ENCODE measurements at regions not wholly inside any gene's neighbourhood (a gene's known extent, or its start where the extent isn't known, plus 50 kb on each side); places are given as distances from the start of the nearest gene placed in this dataset.

DNA sequence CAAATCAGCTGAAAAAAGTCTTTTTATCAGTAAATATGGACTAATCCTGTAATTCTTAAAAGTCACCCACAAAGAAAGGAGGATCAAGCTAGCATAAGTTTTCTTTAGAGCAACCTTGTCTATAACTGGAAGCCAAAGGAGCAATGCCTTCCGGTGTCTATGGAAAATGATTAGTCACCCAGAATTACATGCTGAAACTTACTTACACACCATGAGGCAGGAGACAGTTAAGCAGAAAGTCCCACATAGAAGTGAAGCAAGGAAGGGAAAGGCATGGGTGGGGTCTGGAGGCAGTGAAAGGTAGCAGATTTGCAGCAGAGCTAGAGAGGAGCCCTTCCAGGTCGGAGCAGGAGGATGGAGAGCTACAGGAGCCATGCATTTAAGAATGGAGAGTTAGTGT lies 153.7 kb upstream of the RIPOR2 start:
- TF ChIP-seq FOXA1 (IDR thresholded peaks at IDR 0.05): no peak
- POLR2A ChIA-PET: no interaction called here
- CTCF ChIA-PET: no interaction called here
- no peak for DNase-seq (ENCODE audit: extremely low spot score)

DNA sequence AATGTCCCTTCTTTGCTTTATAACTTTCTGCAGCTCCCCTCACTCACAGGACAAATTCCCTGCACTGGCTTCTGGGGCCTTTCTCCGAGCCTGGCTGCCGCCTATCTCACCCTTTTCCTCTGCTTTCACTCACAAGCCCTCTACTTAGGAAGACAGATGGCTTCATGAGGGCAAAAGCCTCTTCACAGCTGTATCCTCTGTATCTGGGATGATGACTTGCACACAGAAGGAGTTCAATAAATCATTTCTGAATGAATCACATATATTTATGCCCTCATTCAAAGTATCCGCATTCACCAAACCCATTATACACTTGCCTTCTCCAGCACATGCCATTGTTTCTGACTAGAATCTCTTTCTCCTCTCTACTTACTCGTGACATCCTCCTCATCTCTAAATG lies 159.0 kb upstream of the RIPOR2 start:
- no peak for DNase-seq (ENCODE audit: extremely low spot score)
- ChIA-PET POLR2A (no interaction called here), CTCF (no interaction called here)
- TF ChIP-seq CTBP1 (IDR thresholded peaks at IDR 0.05; ENCODE audit: borderline replicate concordance) (no peak), SP1 (IDR thresholded peaks at IDR 0.05) (no peak), BHLHE40 (IDR thresholded peaks at IDR 0.05; ENCODE audit: borderline replicate concordance) (no peak), LEF1 (IDR thresholded peaks at IDR 0.05; ENCODE audit: borderline replicate concordance) (no peak), SUZ12 (IDR thresholded peaks at IDR 0.05) (no peak), NFRKB (IDR thresholded peaks at IDR 0.05) (no peak), ZNF384 (IDR thresholded peaks at IDR 0.05) (no peak), L3MBTL2 (conservative IDR thresholded peaks at IDR 0.05) (no peak), FOXA1 (IDR thresholded peaks at IDR 0.05) (no peak), TARDBP (IDR thresholded peaks at IDR 0.05) (no peak), ELF4 (IDR thresholded peaks at IDR 0.05) (no peak), FOXK2 (IDR thresholded peaks at IDR 0.05) (no peak), HDGF (IDR thresholded peaks at IDR 0.05; ENCODE audit: borderline replicate concordance) (no peak)
- TF ChIP-seq, protein P1, sequence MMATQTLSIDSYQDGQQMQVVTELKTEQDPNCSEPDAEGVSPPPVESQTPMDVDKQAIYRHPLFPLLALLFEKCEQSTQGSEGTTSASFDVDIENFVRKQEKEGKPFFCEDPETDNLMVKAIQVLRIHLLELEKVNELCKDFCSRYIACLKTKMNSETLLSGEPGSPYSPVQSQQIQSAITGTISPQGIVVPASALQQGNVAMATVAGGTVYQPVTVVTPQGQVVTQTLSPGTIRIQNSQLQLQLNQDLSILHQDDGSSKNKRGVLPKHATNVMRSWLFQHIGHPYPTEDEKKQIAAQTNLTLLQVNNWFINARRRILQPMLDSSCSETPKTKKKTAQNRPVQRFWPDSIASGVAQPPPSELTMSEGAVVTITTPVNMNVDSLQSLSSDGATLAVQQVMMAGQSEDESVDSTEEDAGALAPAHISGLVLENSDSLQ (IDR thresholded peaks at IDR 0.05): no peak

- no peak for DNase-seq (ENCODE audit: extremely low spot score)
- ChIA-PET POLR2A (no interaction called here), CTCF (no interaction called here)
- no peak for TF ChIP-seq SP1 (IDR thresholded peaks at IDR 0.05)
- TF ChIP-seq ELF4 (IDR thresholded peaks at IDR 0.05): no peak
- no peak for TF ChIP-seq FOXA1 (IDR thresholded peaks at IDR 0.05)
Measured at GRCh38 chr6:25100288-25100687, 164.5 kb upstream of the RIPOR2 start.

DNA sequence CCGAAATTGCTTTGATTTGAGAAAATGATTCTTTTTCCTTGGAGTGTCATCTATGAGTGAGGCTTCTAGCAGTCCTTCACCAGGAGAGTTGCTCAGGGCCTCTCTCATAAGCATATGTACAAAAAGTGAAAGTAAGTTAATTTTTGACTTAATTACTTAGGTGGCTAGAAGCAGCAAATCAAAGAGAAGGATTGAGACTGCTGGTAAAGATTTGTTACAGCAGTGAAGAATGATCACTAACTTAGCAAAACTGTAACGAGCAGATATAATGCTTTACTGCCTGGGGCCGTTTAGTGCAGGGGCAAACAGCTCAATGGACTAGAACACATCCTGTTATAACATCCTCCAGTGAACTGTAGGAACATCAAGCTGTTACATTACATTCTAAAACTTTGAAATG lies 167.8 kb upstream of the RIPOR2 start:
- no peak for DNase-seq (ENCODE audit: extremely low spot score)
- CTCF ChIA-PET: interaction anchor here (0.5 to 0.7 kb wide), 2 partner anchors 214 to 612 kb away, joined by 3 to 4 read pairs; no protein-coding TSS in a partner anchor
- no peak for TF ChIP-seq L3MBTL2 (conservative IDR thresholded peaks at IDR 0.05)
- TF ChIP-seq, protein P1 (IDR thresholded peaks at IDR 0.05): no peak
- no peak for TF ChIP-seq LEF1 (IDR thresholded peaks at IDR 0.05; ENCODE audit: borderline replicate concordance)
- no peak for TF ChIP-seq ELF4 (IDR thresholded peaks at IDR 0.05)
- no peak for TF ChIP-seq ARNT (IDR thresholded peaks at IDR 0.05)
- POLR2A ChIA-PET: no interaction called here

- TF ChIP-seq L3MBTL2 (conservative IDR thresholded peaks at IDR 0.05) (no peak), HDGF (IDR thresholded peaks at IDR 0.05; ENCODE audit: borderline replicate concordance) (no peak), FOXK2 (IDR thresholded peaks at IDR 0.05) (no peak), FOXA1 (IDR thresholded peaks at IDR 0.05) (no peak), SP1 (IDR thresholded peaks at IDR 0.05) (no peak), TARDBP (IDR thresholded peaks at IDR 0.05) (no peak), ELF4 (IDR thresholded peaks at IDR 0.05) (no peak), BHLHE40 (IDR thresholded peaks at IDR 0.05; ENCODE audit: borderline replicate concordance) (no peak), ZNF384 (IDR thresholded peaks at IDR 0.05) (no peak), NFRKB (IDR thresholded peaks at IDR 0.05) (no peak), FOXM1 (IDR thresholded peaks at IDR 0.05; ENCODE audit: borderline replicate concordance) (no peak), SUZ12 (IDR thresholded peaks at IDR 0.05) (no peak)
- TF ChIP-seq, protein P1 (IDR thresholded peaks at IDR 0.05): no peak
- ChIA-PET POLR2A (no interaction called here), CTCF (no interaction called here)
- no peak for DNase-seq (ENCODE audit: extremely low spot score)
Measured at GRCh38 chr6:25105070-25105925, 169.5 kb upstream of the RIPOR2 start.

- DNase-seq (ENCODE audit: extremely low spot score): no peak
- CTCF ChIA-PET: no interaction called here
- POLR2A ChIA-PET: no interaction called here
- TF ChIP-seq FOXK2 (IDR thresholded peaks at IDR 0.05): no peak
- TF ChIP-seq TARDBP (IDR thresholded peaks at IDR 0.05): no peak
- no peak for TF ChIP-seq CTBP1 (IDR thresholded peaks at IDR 0.05; ENCODE audit: borderline replicate concordance)
- TF ChIP-seq FOXM1 (IDR thresholded peaks at IDR 0.05; ENCODE audit: borderline replicate concordance): no peak
- TF ChIP-seq LEF1 (IDR thresholded peaks at IDR 0.05; ENCODE audit: borderline replicate concordance): no peak
Measured at GRCh38 chr6:25107218-25107617, 171.5 kb upstream of the RIPOR2 start.

DNA sequence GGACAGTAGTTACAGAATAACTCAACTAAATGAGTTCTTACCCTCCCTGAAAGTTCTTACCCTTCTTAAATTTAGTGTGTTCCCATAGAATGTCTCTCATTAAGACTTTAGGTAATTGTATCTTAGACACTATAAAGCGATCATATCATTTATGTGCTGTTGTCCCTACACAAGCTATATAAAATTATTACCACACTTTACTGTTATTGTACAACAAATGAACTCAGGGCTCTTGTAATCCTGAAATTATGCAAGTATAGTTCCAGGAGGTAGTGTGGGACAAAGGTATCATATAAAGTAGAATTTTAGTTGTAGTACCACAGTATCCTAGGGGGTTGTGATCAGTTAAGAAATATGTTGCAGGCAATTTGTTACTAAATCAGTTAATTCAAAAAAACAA lies 167.4 kb upstream of the CARMIL1 start:
- TF ChIP-seq FOXM1 (IDR thresholded peaks at IDR 0.05; ENCODE audit: borderline replicate concordance): no peak
- TF ChIP-seq ELF4 (IDR thresholded peaks at IDR 0.05): no peak
- TF ChIP-seq LEF1 (IDR thresholded peaks at IDR 0.05; ENCODE audit: borderline replicate concordance): no peak
- no peak for TF ChIP-seq FOXA1 (IDR thresholded peaks at IDR 0.05)
- no peak for TF ChIP-seq FOXK2 (IDR thresholded peaks at IDR 0.05)
- no peak for TF ChIP-seq L3MBTL2 (conservative IDR thresholded peaks at IDR 0.05)
- TF ChIP-seq ZNF384 (IDR thresholded peaks at IDR 0.05): no peak
- TF ChIP-seq BHLHE40 (IDR thresholded peaks at IDR 0.05; ENCODE audit: borderline replicate concordance): no peak
- TF ChIP-seq, protein P1 (IDR thresholded peaks at IDR 0.05): no peak
- TF ChIP-seq NFRKB (IDR thresholded peaks at IDR 0.05): no peak
- no peak for TF ChIP-seq ARNT (IDR thresholded peaks at IDR 0.05)
- TF ChIP-seq CTBP1 (IDR thresholded peaks at IDR 0.05; ENCODE audit: borderline replicate concordance): no peak
- TF ChIP-seq TARDBP (IDR thresholded peaks at IDR 0.05): no peak
- no peak for TF ChIP-seq SP1 (IDR thresholded peaks at IDR 0.05)
- TF ChIP-seq HDGF (IDR thresholded peaks at IDR 0.05; ENCODE audit: borderline replicate concordance): no peak
- CTCF ChIA-PET: no interaction called here
- POLR2A ChIA-PET: no interaction called here
- DNase-seq (ENCODE audit: extremely low spot score): no peak
